SK-N-SH treated with all-trans-retinoic acid at 6 μM for 48 hours (cell line): ENCODE measurements at regions not wholly inside any gene's neighbourhood (a gene's known extent, or its start where the extent isn't known, plus 50 kb on each side); places are given as distances from the start of the nearest gene placed in this dataset.

Source experiments
- ATAC-seq: fragments of 200-7000 bp; cut with Tn5 transposase; 3 replicates; pipeline ENCODE4 v1.9.1; 2020; ENCODE audit warnings: mild to moderate bottlenecking, moderate library complexity
- ARNTL ChIP-seq: fragments of 450-650 bp; formaldehyde crosslinking; IDR thresholded peaks from 2 replicates; pipeline ENCODE4 v1.5.0; 2020; ENCODE audit warnings: low read depth, mild to moderate bottlenecking, moderate library complexity, borderline replicate concordance
- BACH2 ChIP-seq: fragments of 250-450 bp; sonication (Bioruptor Pico); IDR thresholded peaks from 2 replicates; pipeline ENCODE4 v1.9.0; 2021; ENCODE audit warnings: mild to moderate bottlenecking, borderline replicate concordance
- CSDC2 ChIP-seq: fragments of 250-450 bp; sonication (Bioruptor Pico); IDR thresholded peaks from 2 replicates; pipeline ENCODE4 v1.5.0; 2020; ENCODE audit warnings: mild to moderate bottlenecking, moderate library complexity
- ESRRG ChIP-seq: fragments of 250-450 bp; sonication (Bioruptor Pico); IDR thresholded peaks from 2 replicates; pipeline ENCODE4 v1.6.1; 2021; ENCODE audit warnings: mild to moderate bottlenecking
- GLIS3 ChIP-seq: fragments of 250-450 bp; sonication (Bioruptor Pico); IDR thresholded peaks from 2 replicates; pipeline ENCODE4 v1.5.0; 2020; ENCODE audit warnings: mild to moderate bottlenecking, moderate library complexity
- ISL1 ChIP-seq: fragments of 250-450 bp; sonication (Bioruptor Pico); IDR thresholded peaks from 2 replicates; pipeline ENCODE4 v2.1.2; 2022; ENCODE audit warnings: mild to moderate bottlenecking, moderate library complexity
- POU6F1 ChIP-seq: fragments of 250-450 bp; sonication (Bioruptor Pico); IDR thresholded peaks from 2 replicates; pipeline ENCODE4 v1.8.0; 2021; ENCODE audit warnings: low read depth, mild to moderate bottlenecking, moderate library complexity, borderline replicate concordance
- RARB ChIP-seq: fragments of 250-450 bp; sonication (Bioruptor Pico); IDR thresholded peaks from 2 replicates; pipeline ENCODE4 v1.8.0; 2021; ENCODE audit warnings: mild to moderate bottlenecking, moderate library complexity
- SNAI2 ChIP-seq: fragments of 250-450 bp; sonication (Bioruptor Pico); IDR thresholded peaks from 2 replicates; pipeline ENCODE4 v1.5.0; 2020; ENCODE audit warnings: mild to moderate bottlenecking, moderate library complexity
- TCF4 ChIP-seq: fragments of 250-450 bp; sonication (Bioruptor Pico); IDR thresholded peaks from 2 replicates; pipeline ENCODE4 v1.8.0; 2021; ENCODE audit warnings: mild to moderate bottlenecking, moderate library complexity, borderline replicate concordance
- TOX ChIP-seq: fragments of 250-450 bp; sonication (Bioruptor Pico); IDR thresholded peaks from 2 replicates; pipeline ENCODE4 v1.8.0; 2021; ENCODE audit warnings: mild to moderate bottlenecking, moderate library complexity, borderline replicate concordance
- TSHZ2 ChIP-seq: fragments of 250-450 bp; sonication (Bioruptor Pico); IDR thresholded peaks from 2 replicates; pipeline ENCODE4 v1.5.0; 2020; ENCODE audit warnings: mild to moderate bottlenecking, moderate library complexity
- ZFP3 ChIP-seq: fragments of 250-450 bp; sonication (Bioruptor Pico); IDR thresholded peaks from 2 replicates; pipeline ENCODE4 v1.5.0; 2020; ENCODE audit warnings: mild to moderate bottlenecking, moderate library complexity
- ZFP30 ChIP-seq: fragments of 450-650 bp; formaldehyde crosslinking; IDR thresholded peaks from 2 replicates; pipeline ENCODE4 v1.5.0; 2022; ENCODE audit warnings: mild to moderate bottlenecking, moderate library complexity
- ZNF565 ChIP-seq: fragments of 450-650 bp; formaldehyde crosslinking; conservative IDR thresholded peaks from 2 replicates; pipeline ENCODE4 v1.5.0; 2020; ENCODE audit warnings: low read depth, mild to moderate bottlenecking, moderate library complexity
- ZNF70 ChIP-seq: fragments of 450-650 bp; formaldehyde crosslinking; IDR thresholded peaks from 2 replicates; pipeline ENCODE4 v1.5.0; 2020; ENCODE audit warnings: mild to moderate bottlenecking, moderate library complexity
- ZNF8 ChIP-seq: fragments of 450-650 bp; formaldehyde crosslinking; IDR thresholded peaks from 2 replicates; pipeline ENCODE4 v1.5.0; 2020; ENCODE audit warnings: mild to moderate bottlenecking, moderate library complexity

GRCh38 chr4:177717407-177717806 is 275.2 kb upstream of the AGA start (continued):
- TF ChIP-seq TSHZ2 (CRISPR knock-in tag) = no peak
- TF ChIP-seq ZNF8 (CRISPR knock-in tag) = no peak
- TF ChIP-seq TOX = no peak
- TF ChIP-seq ZFP30 (CRISPR knock-in tag) = no peak

GRCh38 chr4:177718514-177718913 is 276.3 kb upstream of the AGA start:
- no peak for ATAC-seq
- TF ChIP-seq RARB (CRISPR knock-in tag) (no peak), ZNF8 (CRISPR knock-in tag) (no peak), ZNF70 (CRISPR knock-in tag) (no peak), GLIS3 (CRISPR knock-in tag) (no peak), POU6F1 (CRISPR knock-in tag) (no peak), TSHZ2 (CRISPR knock-in tag) (no peak), ARNTL (CRISPR knock-in tag) (no peak)
- TF ChIP-seq, all 23 proteins: peak for 0

- ATAC-seq = no peak
- TF ChIP-seq TOX (no peak), ZNF70 (CRISPR knock-in tag) (no peak), CSDC2 (no peak), BACH2 (CRISPR knock-in tag) (no peak), ESRRG (no peak)
Measured at GRCh38 chr4:177726111-177726510, 283.9 kb upstream of the AGA start.

- no peak for TF ChIP-seq TCF4
- 0 out of 2 replicates have a peak, but pooled peaks have one; percentile 37 for TF ChIP-seq CSDC2
- ATAC-seq = peak; percentile 89
Measured at GRCh38 chr4:177728361-177729152, 286.3 kb upstream of the AGA start.

- no peak for TF ChIP-seq SNAI2 (CRISPR knock-in tag)
- no peak for TF ChIP-seq ZFP30 (CRISPR knock-in tag)
- TF ChIP-seq TSHZ2 (CRISPR knock-in tag) = no peak
- TF ChIP-seq BACH2 (CRISPR knock-in tag) = no peak
- TF ChIP-seq TOX = no peak
- no peak for TF ChIP-seq ISL1 (CRISPR knock-in tag)
- TF ChIP-seq ZNF8 (CRISPR knock-in tag) = no peak
- TF ChIP-seq ZNF565 (CRISPR knock-in tag) = no peak
- no peak for TF ChIP-seq TCF4
- TF ChIP-seq ZFP3 (CRISPR knock-in tag) = no peak
- TF ChIP-seq GLIS3 (CRISPR knock-in tag) = no peak
- no peak for TF ChIP-seq POU6F1 (CRISPR knock-in tag)
- TF ChIP-seq ESRRG = no peak
- no peak for ATAC-seq
Measured at GRCh38 chr4:177729681-177730080, 287.4 kb upstream of the AGA start.
